ENCODE measurements at regions not wholly inside any gene's neighbourhood (a gene's known extent, or its start where the extent isn't known, plus 50 kb on each side); places are given as distances from the start of the nearest gene placed in this dataset.

DNA sequence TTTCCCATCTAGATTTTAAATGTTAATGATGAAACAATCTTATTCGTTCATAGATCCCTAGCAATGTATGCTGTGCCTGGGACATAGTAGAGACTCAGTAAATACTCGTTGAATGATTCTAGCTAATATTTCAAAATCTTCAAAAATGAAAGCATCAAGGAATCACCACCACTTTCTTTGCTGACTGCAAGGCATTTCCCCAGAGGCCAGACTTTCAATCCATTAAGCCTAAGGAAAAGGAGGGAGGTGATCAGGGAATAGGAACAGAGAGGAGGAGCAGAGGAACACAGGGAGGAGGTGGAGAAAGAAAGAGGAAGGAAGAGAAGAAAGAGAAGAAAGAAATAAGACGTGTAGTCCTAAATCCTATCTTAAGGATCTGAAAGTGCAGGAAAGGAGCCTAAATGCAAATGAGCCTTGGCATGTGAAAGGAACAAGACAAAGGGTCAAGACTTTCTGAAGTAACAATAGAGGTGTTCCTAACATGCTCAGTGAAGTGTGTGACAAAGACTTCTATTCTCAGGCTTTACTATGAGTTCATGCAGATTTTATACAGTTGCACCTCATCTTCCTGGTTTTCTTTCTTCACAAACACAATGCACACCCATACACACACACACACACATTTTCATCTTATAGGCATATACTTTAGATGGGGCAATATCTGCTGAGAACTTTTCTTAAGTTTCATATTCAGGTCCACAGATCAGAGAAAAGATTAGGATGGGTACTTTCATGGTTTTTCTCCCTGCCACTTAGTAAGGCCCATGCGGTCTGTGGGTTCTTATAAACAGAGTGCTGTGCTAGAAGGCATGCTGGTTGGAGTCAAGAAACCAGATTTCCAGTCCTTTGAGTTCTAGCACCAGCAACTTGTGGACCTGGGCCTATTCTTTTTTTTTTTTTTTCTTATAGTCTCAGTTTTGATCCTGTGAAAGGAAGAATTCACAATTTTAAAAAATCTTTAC, 512.2 kb upstream of the TNC start:
- no peak overlapping the region for H3K4me3 ChIP-seq (ENCODE audit: low read depth, low read length)
- TF ChIP-seq, protein P1, sequence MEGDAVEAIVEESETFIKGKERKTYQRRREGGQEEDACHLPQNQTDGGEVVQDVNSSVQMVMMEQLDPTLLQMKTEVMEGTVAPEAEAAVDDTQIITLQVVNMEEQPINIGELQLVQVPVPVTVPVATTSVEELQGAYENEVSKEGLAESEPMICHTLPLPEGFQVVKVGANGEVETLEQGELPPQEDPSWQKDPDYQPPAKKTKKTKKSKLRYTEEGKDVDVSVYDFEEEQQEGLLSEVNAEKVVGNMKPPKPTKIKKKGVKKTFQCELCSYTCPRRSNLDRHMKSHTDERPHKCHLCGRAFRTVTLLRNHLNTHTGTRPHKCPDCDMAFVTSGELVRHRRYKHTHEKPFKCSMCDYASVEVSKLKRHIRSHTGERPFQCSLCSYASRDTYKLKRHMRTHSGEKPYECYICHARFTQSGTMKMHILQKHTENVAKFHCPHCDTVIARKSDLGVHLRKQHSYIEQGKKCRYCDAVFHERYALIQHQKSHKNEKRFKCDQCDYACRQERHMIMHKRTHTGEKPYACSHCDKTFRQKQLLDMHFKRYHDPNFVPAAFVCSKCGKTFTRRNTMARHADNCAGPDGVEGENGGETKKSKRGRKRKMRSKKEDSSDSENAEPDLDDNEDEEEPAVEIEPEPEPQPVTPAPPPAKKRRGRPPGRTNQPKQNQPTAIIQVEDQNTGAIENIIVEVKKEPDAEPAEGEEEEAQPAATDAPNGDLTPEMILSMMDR (IDR thresholded peaks at IDR 0.05; ENCODE audit: borderline replicate concordance, insufficient read depth, low read depth, low read length), result no peak

DNA sequence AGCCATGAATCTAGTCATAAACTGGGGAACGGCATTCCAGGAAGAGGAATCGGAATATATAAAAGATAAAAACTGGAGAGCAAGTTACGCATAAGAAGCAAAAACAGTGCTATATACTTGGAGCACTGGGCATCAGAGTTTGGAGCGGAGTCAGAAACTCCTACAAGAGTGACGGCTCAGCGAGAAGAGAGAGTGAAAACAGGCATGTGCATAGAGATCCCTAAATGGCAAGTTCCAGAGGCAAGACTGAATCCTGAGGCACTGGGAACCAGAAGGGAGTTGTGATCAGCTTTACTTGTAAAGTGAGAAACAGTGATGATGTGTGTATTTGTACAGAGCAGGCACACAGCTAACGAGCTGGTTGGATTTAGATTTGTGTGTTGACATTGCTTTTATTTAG, 514.4 kb upstream of the TNC start:
- TF ChIP-seq, protein P1 (IDR thresholded peaks at IDR 0.05; ENCODE audit: borderline replicate concordance, insufficient read depth, low read depth, low read length), result no peak
- H3K4me3 ChIP-seq (ENCODE audit: low read depth, low read length), result no peak overlapping the region

DNA sequence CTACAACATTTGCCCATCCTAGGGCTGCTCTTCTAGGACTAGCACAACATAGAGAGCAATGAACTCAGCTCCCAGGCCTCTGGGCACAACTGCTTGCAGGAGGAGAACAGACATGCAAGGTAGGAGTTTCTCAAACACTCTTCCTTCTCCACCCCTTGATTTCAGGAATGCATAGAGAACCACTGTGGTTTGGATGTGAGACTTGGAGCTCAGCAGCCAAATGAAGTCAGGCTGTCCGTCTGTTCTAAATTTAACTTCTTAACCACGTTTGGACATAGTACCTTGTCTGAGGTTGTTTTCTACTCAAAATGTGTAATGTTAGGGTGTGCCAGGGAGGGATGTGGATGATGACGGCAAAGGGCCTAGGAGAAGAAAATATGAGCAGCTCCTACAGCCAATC, 515.1 kb upstream of the TNC start:
- no peak overlapping the region for H3K4me3 ChIP-seq (ENCODE audit: low read depth, low read length)
- TF ChIP-seq, protein P1 (IDR thresholded peaks at IDR 0.05; ENCODE audit: borderline replicate concordance, insufficient read depth, low read depth, low read length), result no peak

DNA sequence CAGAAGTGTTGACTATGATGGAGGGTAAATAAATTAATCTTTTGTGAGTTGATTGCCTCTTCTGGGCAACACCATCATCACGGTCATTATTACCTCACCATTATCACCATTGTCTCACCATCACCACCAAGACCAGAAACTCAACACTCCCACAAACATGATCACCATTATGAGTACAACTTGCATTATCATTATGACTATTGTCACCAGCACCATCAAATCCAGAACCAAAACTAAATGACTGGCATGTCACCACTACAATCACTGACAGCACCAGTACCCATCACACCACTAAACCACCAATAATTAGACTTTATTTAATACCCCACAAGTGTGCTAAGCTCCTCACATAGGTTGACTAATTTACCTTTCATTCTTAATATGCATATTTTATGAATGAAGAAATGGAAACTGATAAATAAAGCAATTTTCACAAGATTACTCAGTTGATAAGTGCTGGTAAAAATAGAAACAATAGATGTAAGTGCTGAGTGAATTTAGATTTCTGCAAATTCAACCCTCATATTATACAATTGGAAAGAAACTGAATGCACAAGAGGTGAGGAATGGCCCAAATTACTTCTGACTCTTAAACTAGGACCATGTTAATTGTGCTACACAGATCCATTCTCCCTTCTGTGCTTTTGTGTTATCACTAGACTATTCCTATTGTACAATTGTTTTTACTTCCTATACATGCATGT, 517.8 kb upstream of the PAPPA start:
- TF ChIP-seq, protein P1 (IDR thresholded peaks at IDR 0.05; ENCODE audit: borderline replicate concordance, insufficient read depth, low read depth, low read length), result no peak
- H3K4me3 ChIP-seq (ENCODE audit: low read depth, low read length), result no peak overlapping the region

DNA sequence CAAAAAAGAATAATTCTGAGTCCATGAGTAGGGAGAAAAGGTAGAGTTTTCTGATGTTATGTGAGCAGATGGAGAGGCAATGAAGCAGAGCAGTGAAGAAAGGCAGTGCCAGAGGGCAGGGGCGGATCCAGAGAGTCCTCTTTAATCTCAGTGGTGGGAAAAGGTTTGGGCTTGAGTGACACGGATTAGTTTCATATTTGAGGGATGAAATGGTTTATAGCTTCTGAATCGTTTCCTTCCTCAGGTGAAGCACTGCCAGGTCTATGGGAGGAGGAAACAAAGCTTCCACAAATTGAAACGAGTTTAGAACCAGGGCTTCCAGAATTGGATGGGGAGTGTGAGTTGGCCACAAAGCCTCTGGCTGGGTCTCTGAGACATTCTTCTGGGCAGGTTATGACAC, 517.0 kb upstream of the PAPPA start:
- TF ChIP-seq, protein P1 (IDR thresholded peaks at IDR 0.05; ENCODE audit: borderline replicate concordance, insufficient read depth, low read depth, low read length), result no peak
- H3K4me3 ChIP-seq (ENCODE audit: low read depth, low read length), result no peak overlapping the region

DNA sequence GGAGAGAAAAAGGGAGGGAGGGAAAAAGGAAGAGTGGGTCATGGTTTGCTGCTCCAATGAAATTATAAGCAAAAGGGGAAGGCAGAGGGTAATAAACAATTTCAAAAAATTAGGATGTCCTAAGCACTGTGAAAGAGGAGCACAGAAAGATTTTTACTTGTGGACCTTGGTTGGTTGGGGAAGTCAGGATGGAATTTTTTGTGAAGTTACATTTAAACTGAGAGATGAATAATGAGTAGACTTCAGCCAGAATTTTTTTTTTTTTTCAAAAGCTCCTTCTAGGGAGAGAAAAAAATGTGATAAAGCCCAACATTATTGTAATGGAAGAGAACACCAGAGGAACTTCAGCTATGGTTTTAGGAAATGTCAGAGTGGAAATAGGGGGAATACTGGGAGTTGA, 515.9 kb upstream of the PAPPA start:
- no peak overlapping the region for H3K4me3 ChIP-seq (ENCODE audit: low read depth, low read length)
- TF ChIP-seq, protein P1 (IDR thresholded peaks at IDR 0.05; ENCODE audit: borderline replicate concordance, insufficient read depth, low read depth, low read length), result no peak
